ENCODE measurements at regions not wholly inside any gene's neighbourhood (a gene's known extent, or its start where the extent isn't known, plus 50 kb on each side); places are given as distances from the start of the nearest gene placed in this dataset.

- H3K9me3 ChIP-seq (ENCODE audit: control insufficient read depth, low read length) = no peaks in the 10 kb centered on the region
- H3K4me1 ChIP-seq = no peaks in the 10 kb centered on the region
- no peak for TF ChIP-seq CTCF (IDR thresholded peaks at IDR 0.05)
- no peak overlapping the region for H3K4me3 ChIP-seq (ENCODE audit: low read depth, low read length)
- H3K9ac ChIP-seq = no peak overlapping the region
- H3K27ac ChIP-seq = no peak overlapping the region
- no peak overlapping the region for H3K4me2 ChIP-seq (ENCODE audit: low read length)
- no peak overlapping the region for H2AFZ ChIP-seq
- no peaks in the 10 kb centered on the region for H3K36me3 ChIP-seq (ENCODE audit: control insufficient read depth, insufficient read depth, low read length)
- H3K27me3 ChIP-seq (ENCODE audit: control insufficient read depth, insufficient read depth, low read length) = no peaks in the 10 kb centered on the region
- no peaks in the 10 kb centered on the region for H3K79me2 ChIP-seq
Observed at GRCh38 chr16:80202831-80203413, 337.9 kb upstream of the DYNLRB2 start.

- Histone ChIP-seq H3K9me3 (ENCODE audit: control insufficient read depth, low read length) (no peaks in the 10 kb centered on the region), H3K4me1 (no peaks in the 10 kb centered on the region), H3K9ac (no peak overlapping the region), H3K36me3 (ENCODE audit: control insufficient read depth, insufficient read depth, low read length) (no peaks in the 10 kb centered on the region), H3K4me3 (ENCODE audit: low read depth, low read length) (no peak overlapping the region), H3K79me2 (no peaks in the 10 kb centered on the region), H2AFZ (no peak overlapping the region), H3K4me2 (ENCODE audit: low read length) (no peak overlapping the region), H3K27ac (no peak overlapping the region), H3K27me3 (ENCODE audit: control insufficient read depth, insufficient read depth, low read length) (no peaks in the 10 kb centered on the region)
- TF ChIP-seq CTCF (IDR thresholded peaks at IDR 0.05) = no peak
Observed at GRCh38 chr16:80200079-80200478, 340.7 kb upstream of the DYNLRB2 start.

GRCh38 chr16:80199614-80200013 is 341.2 kb upstream of the DYNLRB2 start:
- no peaks in the 10 kb centered on the region for H3K4me1 ChIP-seq
- no peak overlapping the region for H2AFZ ChIP-seq
- no peak overlapping the region for H3K4me3 ChIP-seq (ENCODE audit: low read depth, low read length)
- H3K4me2 ChIP-seq (ENCODE audit: low read length) = no peak overlapping the region
- H3K27ac ChIP-seq = no peak overlapping the region
- H3K79me2 ChIP-seq = no peaks in the 10 kb centered on the region
- H3K9ac ChIP-seq = no peak overlapping the region
- no peaks in the 10 kb centered on the region for H3K27me3 ChIP-seq (ENCODE audit: control insufficient read depth, insufficient read depth, low read length)
- no peaks in the 10 kb centered on the region for H3K9me3 ChIP-seq (ENCODE audit: control insufficient read depth, low read length)
- no peaks in the 10 kb centered on the region for H3K36me3 ChIP-seq (ENCODE audit: control insufficient read depth, insufficient read depth, low read length)
- TF ChIP-seq CTCF (IDR thresholded peaks at IDR 0.05) = no peak

- no peak overlapping the region for H3K9ac ChIP-seq
- H3K4me2 ChIP-seq (ENCODE audit: low read length) = no peak overlapping the region
- H3K27ac ChIP-seq = no peak overlapping the region
- TF ChIP-seq CTCF (IDR thresholded peaks at IDR 0.05) = no peak
- no peaks in the 10 kb centered on the region for H3K27me3 ChIP-seq (ENCODE audit: control insufficient read depth, insufficient read depth, low read length)
- H3K9me3 ChIP-seq (ENCODE audit: control insufficient read depth, low read length) = no peaks in the 10 kb centered on the region
- no peak overlapping the region for H3K4me3 ChIP-seq (ENCODE audit: low read depth, low read length)
- H3K79me2 ChIP-seq = no peaks in the 10 kb centered on the region
- no peaks in the 10 kb centered on the region for H3K4me1 ChIP-seq
- no peaks in the 10 kb centered on the region for H3K36me3 ChIP-seq (ENCODE audit: control insufficient read depth, insufficient read depth, low read length)
- H2AFZ ChIP-seq = no peak overlapping the region
Observed at GRCh38 chr16:80198311-80199299, 342.2 kb upstream of the DYNLRB2 start.

Measured in parathyroid adenoma (tissue), 2 donors.